ENCODE measurements at regions not wholly inside any gene's neighbourhood (a gene's known extent, or its start where the extent isn't known, plus 50 kb on each side); places are given as distances from the start of the nearest gene placed in this dataset.

DNA sequence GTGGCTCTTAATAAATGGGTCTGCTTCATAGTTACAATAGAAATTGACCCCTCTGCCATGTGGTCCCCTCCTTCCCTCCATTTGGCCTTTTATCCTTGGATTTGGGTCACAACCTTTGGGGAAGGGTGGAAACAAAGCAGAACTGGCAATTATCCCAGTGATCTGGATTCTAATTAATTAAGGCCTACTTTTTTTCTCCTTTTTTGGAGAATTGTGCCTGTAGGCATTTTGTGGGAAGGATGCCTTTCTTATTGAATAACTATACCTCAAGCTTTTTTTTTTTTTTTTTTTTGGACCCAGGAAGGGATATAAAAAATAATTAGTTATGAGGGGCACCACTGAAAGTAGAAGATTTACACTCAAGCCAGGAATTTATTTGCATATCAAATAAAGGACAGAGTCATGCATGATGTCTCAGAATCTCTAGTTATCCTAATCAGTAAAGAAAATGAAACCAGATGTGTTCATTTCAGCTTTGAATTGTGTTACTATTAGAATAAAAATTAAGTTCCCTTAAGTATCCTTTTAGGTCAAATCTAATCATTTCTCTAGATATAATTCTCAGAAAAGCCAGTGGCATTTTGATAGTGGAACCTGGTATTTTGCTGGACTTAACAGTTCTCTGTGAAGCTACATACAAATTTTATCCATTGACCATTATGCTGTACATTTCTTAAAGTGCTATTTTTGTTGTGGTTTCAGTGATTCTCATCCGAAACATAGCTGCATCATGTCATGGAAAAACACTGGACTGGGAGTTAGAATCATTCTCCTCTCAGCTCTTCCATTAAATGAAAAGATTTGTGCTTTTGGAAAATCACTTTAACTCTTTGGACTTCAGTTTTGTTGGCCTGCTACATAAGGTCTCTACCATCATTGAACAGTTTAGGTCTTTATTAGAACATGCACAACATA is 129.3 kb downstream of the KCNRG start:
- intact Hi-C loops (cut with DNase I), result no loop called here
- no peak for DNase-seq

GRCh38 chr13:50149214-50149613 is 134.0 kb downstream of the KCNRG start:
- no peak for DNase-seq
- intact Hi-C loops (cut with DNase I), result no loop called here

DNA sequence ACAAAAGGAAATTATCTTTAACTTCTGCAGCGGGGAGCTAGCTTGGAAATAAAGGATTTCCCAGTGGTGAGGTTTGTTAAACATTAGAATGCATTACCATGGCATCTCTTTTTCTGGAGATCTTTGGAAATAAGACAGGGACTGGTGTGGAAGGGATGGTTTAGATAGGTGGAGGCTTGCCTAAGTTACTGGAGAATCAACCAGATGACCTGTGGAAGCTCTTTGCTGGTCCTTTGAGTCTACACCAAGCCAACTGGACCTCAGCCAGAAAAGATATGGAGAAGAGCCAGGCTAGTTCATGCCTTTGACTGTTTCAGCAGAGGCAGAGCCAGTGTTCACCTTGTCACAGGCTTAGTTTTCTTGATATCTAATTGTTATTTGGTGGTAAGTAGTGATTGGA is 134.7 kb downstream of the KCNRG start:
- intact Hi-C loops (cut with DNase I), result no loop called here
- DNase-seq, result no peak

GRCh38 chr13:50152224-50152623 is 137.0 kb downstream of the KCNRG start:
- intact Hi-C loops (cut with DNase I), result no loop called here
- no peak for DNase-seq

- DNase-seq, result no peak
- intact Hi-C loops (cut with DNase I), result no loop called here
Measured at GRCh38 chr13:50152655-50153309, 137.5 kb downstream of the KCNRG start.

- intact Hi-C loops (cut with DNase I), result no loop called here
- no peak for DNase-seq
Measured at GRCh38 chr13:50153401-50153800, 138.2 kb downstream of the KCNRG start.

- DNase-seq, result peak in 4 of 42 donors; percentile 13 to 24 (median 20)
- intact Hi-C loops (cut with DNase I), result no loop called here
Measured at GRCh38 chr13:50153876-50154275, 138.6 kb downstream of the KCNRG start.

DNA sequence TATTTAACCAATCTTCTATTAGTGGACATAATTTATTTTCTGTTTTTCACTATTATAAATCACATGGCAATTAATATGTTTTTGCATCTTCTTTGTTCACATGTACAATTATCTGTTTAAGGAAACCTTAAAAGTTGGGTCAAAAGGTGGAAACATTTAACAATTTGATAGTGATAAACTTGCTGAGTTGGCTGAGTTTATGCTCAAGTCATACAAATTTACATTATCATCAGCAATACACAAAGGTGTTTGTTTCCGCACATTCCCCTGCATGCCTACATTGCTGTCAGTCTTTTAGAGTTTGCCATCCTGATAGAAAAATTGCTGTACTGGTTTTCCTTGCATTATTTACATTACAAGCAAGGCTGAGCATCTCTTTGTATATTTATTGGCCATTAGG is 139.5 kb downstream of the KCNRG start:
- intact Hi-C loops (cut with DNase I), result no loop called here
- no peak for DNase-seq

GRCh38 chr13:50156140-50156539 is 140.9 kb downstream of the KCNRG start:
- intact Hi-C loops (cut with DNase I), result no loop called here
- no peak for DNase-seq

DNA sequence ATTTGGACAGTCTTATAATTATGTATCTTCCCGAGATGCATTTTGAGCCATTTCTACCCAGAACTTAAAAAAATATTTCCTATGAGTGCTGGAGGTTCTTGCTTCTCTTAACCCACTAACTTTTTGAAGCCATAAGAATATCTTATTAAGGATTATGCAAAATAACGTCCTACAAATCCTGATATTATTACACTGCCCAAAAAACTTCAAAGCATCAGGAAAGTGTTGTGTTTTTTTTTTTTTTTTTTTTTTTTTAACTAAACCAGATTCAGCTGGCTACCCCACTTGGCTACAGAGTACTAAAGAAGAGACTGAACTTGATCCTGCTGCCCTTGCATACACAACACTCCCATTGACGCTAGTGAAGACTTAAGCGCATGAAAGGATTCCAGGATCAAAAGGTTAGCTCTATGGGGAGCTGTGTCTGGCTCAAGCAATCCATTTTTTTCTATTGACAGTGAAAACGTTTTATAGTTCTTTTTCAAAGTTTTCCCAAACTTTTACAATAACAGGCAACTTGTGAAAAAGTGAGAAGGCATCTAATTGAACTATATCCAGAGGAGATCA is 141.4 kb downstream of the KCNRG start:
- intact Hi-C loops (cut with DNase I), result no loop called here
- DNase-seq, result no peak

GRCh38 chr13:50158385-50159165 is 143.3 kb downstream of the KCNRG start:
- intact Hi-C loops (cut with DNase I), result no loop called here
- DNase-seq, result no peak

GRCh38 chr13:50159607-50160006 is 144.4 kb downstream of the KCNRG start:
- no peak for DNase-seq

DNA sequence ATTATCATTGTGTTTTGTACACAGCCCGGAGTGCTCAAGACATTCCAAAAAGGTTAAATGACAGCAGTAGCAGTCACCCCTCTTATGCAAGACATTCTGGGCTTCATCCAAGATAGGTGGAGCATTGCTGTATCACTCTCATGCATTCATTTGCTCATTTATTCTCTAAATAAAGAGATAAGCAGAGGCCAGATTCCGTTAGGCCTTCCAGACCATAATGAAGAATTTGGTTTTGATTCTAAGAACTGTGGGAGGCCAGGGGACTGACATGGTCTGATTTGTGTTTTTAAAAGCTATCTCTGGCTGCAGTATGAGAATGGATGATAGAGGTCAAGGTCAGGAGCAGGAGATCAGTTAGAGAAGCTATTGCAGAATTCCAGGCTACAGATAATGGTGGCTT is 145.8 kb downstream of the KCNRG start:
- intact Hi-C loops (cut with DNase I), result no loop called here
- DNase-seq, result no peak

More at GRCh38 chr13:50159607-50160006, 144.4 kb downstream of the KCNRG start:
- intact Hi-C loops (cut with DNase I), result no loop called here

- intact Hi-C loops (cut with DNase I), result no loop called here
- no peak for DNase-seq
Measured at GRCh38 chr13:50162001-50162400, 146.8 kb downstream of the KCNRG start.

- intact Hi-C loops (cut with DNase I), result no loop called here
- no peak for DNase-seq
Measured at GRCh38 chr13:50162567-50162966, 147.3 kb downstream of the KCNRG start.

- intact Hi-C loops (cut with DNase I), result no loop called here
- DNase-seq, result no peak
Measured at GRCh38 chr13:50167224-50167947, 152.1 kb downstream of the KCNRG start.

GRCh38 chr13:50167967-50168366 is 152.7 kb downstream of the KCNRG start:
- DNase-seq, result no peak
- intact Hi-C loops (cut with DNase I), result no loop called here

DNA sequence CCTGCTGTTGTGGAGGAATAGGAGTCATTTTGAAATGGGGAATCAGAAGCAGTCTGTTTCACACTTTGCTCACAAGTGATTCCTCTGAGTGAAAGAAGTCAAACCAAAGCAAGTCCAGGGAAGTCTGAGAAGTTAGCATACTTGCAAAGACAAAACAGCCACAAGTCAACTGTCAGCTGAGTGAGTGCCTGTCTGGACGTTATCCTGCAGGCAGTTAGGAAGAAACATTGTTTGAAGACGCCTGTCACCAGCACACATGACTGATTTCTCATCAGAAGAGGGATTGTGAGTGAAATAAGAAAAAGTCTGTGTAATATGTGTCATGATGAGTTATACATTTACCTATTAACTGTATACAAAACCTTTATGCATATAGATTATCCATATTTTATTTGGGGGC is 153.5 kb downstream of the KCNRG start:
- no peak for DNase-seq
- intact Hi-C loops (cut with DNase I), result no loop called here

Measured in head of caudate nucleus (tissue), 42 donors.